SIG-M5 treated with dmso at 0.1 percent for 504 hours (cell line): ENCODE measurements at regions not wholly inside any gene's neighbourhood (a gene's known extent, or its start where the extent isn't known, plus 50 kb on each side); places are given as distances from the start of the nearest gene placed in this dataset.
A peak's percentile ranks its signal among the peaks of the same experiment; 100 is the strongest.
"Not testable (repeated sequence)": the region's sequence is repeated elsewhere in the genome, so short reads cannot be mapped to it uniquely, and the experiment has no call there.

Experiments
- DNase-seq: peaks from one replicate; lab custom pipeline; 2025; ENCODE audit not compliant: unreplicated experiment; lab: John Stamatoyannopoulos, UW

- DNase-seq: no peak
Measured at GRCh38 chr7:113030489-113030888, 56.1 kb downstream of the GPR85 start.

GRCh38 chr7:113026941-113027340, 59.7 kb downstream of the GPR85 start:
- DNase-seq: no peak

GRCh38 chr7:113017144-113017857, 69.3 kb downstream of the GPR85 start:
- not testable (repeated sequence) for DNase-seq

GRCh38 chr7:113015034-113015645, 71.5 kb downstream of the GPR85 start:
- DNase-seq: peak; percentile 4

- DNase-seq: no peak
Measured at GRCh38 chr7:113013761-113014449, 72.7 kb downstream of the GPR85 start.

- not testable (repeated sequence) for DNase-seq
Measured at GRCh38 chr7:113012862-113013261, 73.8 kb downstream of the GPR85 start.

- DNase-seq: no peak
Measured at GRCh38 chr7:113010377-113010776, 76.2 kb downstream of the GPR85 start.

- DNase-seq: no peak
Measured at GRCh38 chr7:113008755-113009154, 77.9 kb downstream of the GPR85 start.

GRCh38 chr7:113004726-113005454, 81.7 kb downstream of the GPR85 start:
- DNase-seq: no peak

GRCh38 chr7:113000316-113001020, 86.2 kb downstream of the GPR85 start:
- DNase-seq: no peak

- DNase-seq: no peak
Measured at GRCh38 chr7:112997831-112998230, 88.8 kb downstream of the GPR85 start.

GRCh38 chr7:112996331-112996871, 90.2 kb downstream of the GPR85 start:
- DNase-seq: no peak

GRCh38 chr7:112995059-112995824, 91.4 kb downstream of the GPR85 start:
- DNase-seq: no peak

GRCh38 chr7:112994656-112995055, 92.0 kb downstream of the GPR85 start:
- no peak for DNase-seq

- DNase-seq: no peak
Measured at GRCh38 chr7:112990624-112991023, 96.0 kb downstream of the GPR85 start.

- no peak for DNase-seq
Measured at GRCh38 chr7:112989531-112989930, 97.1 kb downstream of the GPR85 start.

GRCh38 chr7:112987171-112987570, 99.5 kb downstream of the GPR85 start:
- no peak for DNase-seq

- peak; percentile 33 for DNase-seq
Measured at GRCh38 chr7:112986256-112987031, 100.2 kb downstream of the GPR85 start.

- no peak for DNase-seq
Measured at GRCh38 chr7:112985377-112985987, 101.1 kb downstream of the GPR85 start.
